ENCODE measurements at regions not wholly inside any gene's neighbourhood (a gene's known extent, or its start where the extent isn't known, plus 50 kb on each side); places are given as distances from the start of the nearest gene placed in this dataset.

DNA sequence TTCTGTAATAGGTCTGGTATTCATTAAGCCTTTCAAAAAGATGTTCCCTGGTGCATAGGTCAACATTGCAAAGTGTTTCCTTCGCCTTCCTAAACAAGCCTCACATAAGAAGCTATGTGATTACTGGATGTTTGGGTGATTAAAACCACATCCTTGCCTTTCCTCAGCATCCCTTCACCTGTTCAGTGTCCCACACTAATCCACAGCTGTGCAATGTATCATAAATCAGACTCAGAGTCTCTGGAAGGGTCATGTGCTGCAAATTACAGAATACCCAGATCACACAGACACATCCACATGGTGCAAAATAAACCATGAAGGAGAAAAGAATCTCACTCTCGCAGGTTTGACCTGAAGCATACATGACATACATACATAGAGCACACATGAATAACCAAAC is 164.7 kb upstream of the NSMCE3 start:
- H3K4me3 Mint-ChIP-seq: no peak overlapping the region
- H3K27ac Mint-ChIP-seq: no peak overlapping the region
- TF ChIP-seq, protein P1, sequence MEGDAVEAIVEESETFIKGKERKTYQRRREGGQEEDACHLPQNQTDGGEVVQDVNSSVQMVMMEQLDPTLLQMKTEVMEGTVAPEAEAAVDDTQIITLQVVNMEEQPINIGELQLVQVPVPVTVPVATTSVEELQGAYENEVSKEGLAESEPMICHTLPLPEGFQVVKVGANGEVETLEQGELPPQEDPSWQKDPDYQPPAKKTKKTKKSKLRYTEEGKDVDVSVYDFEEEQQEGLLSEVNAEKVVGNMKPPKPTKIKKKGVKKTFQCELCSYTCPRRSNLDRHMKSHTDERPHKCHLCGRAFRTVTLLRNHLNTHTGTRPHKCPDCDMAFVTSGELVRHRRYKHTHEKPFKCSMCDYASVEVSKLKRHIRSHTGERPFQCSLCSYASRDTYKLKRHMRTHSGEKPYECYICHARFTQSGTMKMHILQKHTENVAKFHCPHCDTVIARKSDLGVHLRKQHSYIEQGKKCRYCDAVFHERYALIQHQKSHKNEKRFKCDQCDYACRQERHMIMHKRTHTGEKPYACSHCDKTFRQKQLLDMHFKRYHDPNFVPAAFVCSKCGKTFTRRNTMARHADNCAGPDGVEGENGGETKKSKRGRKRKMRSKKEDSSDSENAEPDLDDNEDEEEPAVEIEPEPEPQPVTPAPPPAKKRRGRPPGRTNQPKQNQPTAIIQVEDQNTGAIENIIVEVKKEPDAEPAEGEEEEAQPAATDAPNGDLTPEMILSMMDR (IDR thresholded peaks at IDR 0.05; ENCODE audit: unreplicated experiment): no peak
- H3K36me3 Mint-ChIP-seq: no peaks in the 10 kb centered on the region
- peaks cover 2% of the 10 kb centered on the region for H3K27me3 Mint-ChIP-seq (ENCODE audit: low read depth)
- DNase-seq (ENCODE audit: low spot score in 2 of 2, unreplicated experiment in 2 of 2): no peak
- peaks cover 16% of the 10 kb centered on the region for H3K4me1 Mint-ChIP-seq
- H3K9me3 Mint-ChIP-seq: no peaks in the 10 kb centered on the region

DNA sequence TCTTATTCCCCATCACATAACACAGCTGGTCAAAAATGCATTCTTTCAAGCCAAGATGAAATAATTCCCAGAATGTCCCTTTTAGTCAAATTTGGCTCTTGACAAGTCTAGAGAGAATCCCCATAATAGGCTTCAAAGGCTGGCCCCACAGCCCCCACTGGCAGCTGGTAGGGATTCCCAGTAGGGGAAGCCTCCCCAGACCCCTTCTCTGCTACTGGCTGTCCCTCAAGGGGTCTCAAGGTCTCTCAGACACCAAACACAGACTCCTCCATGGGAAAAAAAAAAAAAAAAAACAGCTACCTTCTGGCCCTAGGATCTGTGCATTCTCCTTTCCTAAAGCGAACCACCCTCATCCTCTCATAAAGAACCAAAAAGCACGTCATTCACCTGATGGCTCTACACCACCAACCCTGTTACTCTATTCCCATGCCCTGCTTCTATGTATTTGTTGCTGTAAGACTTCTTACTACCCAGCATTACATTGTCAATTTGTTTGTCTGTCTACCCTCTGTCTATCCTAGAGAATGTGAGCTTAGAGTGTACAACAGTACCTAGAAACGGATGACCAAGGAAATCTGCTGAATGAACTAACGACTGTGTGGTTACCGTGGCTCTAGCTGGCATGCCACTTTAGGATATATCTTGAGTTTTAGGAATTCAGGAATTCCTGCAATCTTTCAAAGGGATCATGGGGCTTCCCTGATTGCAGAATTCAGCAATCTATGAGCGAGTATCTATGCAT is 164.1 kb upstream of the NSMCE3 start:
- DNase-seq (ENCODE audit: low spot score in 2 of 2, unreplicated experiment in 2 of 2): no peak
- no peaks in the 10 kb centered on the region for H3K36me3 Mint-ChIP-seq
- peaks cover 2% of the 10 kb centered on the region for H3K27me3 Mint-ChIP-seq (ENCODE audit: low read depth)

DNA sequence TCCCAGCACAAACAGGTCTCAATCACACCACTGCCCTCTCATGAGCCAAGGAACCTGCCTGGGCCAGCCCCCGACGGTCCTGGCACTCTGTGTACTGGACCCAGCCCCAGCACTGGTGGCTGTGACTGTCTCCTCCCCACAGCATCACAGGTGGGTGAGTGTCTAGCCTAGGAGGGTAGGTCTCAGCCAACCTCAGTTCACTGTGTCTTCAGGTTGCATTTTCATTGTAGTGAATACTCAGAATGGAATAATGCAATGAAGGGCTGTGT is 163.4 kb upstream of the NSMCE3 start:
- DNase-seq (ENCODE audit: low spot score in 2 of 2, unreplicated experiment in 2 of 2): no peak
- no peak overlapping the region for H3K4me3 Mint-ChIP-seq
- H3K27me3 Mint-ChIP-seq (ENCODE audit: low read depth): peaks cover 2% of the 10 kb centered on the region
- peaks cover 6% of the 10 kb centered on the region for H3K4me1 Mint-ChIP-seq
- no peaks in the 10 kb centered on the region for H3K36me3 Mint-ChIP-seq
- no peak overlapping the region for H3K27ac Mint-ChIP-seq
- no peaks in the 10 kb centered on the region for H3K9me3 Mint-ChIP-seq
- TF ChIP-seq, protein P1 (IDR thresholded peaks at IDR 0.05; ENCODE audit: unreplicated experiment): no peak

More for the DNA sequence above, 164.1 kb upstream of the NSMCE3 start:
- no peaks in the 10 kb centered on the region for H3K9me3 Mint-ChIP-seq
- H3K4me3 Mint-ChIP-seq: no peak overlapping the region
- peaks cover 12% of the 10 kb centered on the region for H3K4me1 Mint-ChIP-seq
- TF ChIP-seq, protein P1 (IDR thresholded peaks at IDR 0.05; ENCODE audit: unreplicated experiment): no peak
- no peak overlapping the region for H3K27ac Mint-ChIP-seq

DNA sequence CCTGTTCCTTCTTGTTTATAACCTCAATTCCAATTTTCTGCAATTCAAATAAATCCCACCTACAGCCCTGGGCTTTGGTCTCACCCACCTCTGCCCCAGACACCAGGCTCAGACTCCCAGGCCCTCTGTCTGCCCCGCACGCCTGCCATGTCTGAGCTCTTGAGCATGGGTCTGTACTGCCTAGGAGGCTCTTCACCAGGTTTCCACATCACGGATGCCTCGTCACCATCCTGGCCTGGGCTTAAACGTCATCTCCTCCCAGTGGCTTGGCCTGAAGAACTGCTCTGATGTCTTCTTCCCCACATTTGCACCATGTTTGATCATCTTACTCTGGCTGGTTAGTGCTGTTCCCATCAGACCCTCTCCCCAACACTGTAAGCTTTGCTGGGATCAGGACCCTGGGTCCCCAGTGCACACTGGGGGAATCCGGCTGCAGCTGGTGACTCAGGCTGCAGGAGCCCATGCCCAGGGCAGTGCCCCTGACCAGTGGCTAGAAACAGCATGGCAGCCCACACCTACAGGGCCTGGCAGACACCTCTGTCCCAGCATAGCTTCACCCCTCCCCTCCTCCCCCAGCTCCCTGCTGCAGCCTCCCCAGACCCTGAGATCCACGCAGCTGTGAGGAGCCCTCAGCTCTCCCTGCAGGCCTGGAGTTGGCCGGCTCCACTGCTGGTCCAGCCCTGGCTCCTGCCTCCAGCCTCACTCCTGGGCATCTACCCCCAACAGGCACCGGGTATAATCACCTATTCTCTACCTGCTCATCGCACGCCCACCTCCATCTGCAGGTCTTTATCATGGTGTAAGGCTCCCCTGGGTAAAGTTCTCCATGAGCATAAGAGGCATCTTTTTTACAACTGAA is 162.8 kb upstream of the NSMCE3 start:
- H3K9me3 Mint-ChIP-seq: peaks cover 3% of the 10 kb centered on the region
- no peak overlapping the region for H3K27ac Mint-ChIP-seq
- no peaks in the 10 kb centered on the region for H3K36me3 Mint-ChIP-seq
- H3K4me1 Mint-ChIP-seq: peaks cover under 1% of the 10 kb centered on the region
- no peak for DNase-seq (ENCODE audit: low spot score in 2 of 2, unreplicated experiment in 2 of 2)
- TF ChIP-seq, protein P1 (IDR thresholded peaks at IDR 0.05; ENCODE audit: unreplicated experiment): no peak
- no peak overlapping the region for H3K4me3 Mint-ChIP-seq
- peaks cover 2% of the 10 kb centered on the region for H3K27me3 Mint-ChIP-seq (ENCODE audit: low read depth)

DNA sequence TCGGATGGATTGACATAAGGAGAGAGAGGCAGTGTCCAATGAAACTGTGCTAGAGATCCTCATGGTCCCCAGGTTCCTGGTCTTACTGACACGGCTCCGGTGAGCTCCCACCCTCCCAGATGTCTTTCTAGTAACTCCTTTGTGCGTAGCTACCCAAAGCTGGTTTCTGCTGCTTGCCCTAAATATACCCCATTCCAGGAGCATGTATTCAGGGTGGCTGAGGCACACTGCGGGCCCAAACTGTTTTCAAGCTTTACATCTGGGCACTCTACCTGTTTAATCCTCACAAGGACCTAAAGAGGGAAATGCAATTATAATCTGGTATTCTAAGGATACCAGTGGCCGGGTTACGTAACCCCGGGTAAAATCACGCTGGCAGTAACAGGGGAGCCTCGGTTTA is 161.2 kb upstream of the NSMCE3 start:
- TF ChIP-seq, protein P1 (IDR thresholded peaks at IDR 0.05; ENCODE audit: unreplicated experiment): no peak
- no peak for DNase-seq (ENCODE audit: low spot score in 2 of 2, unreplicated experiment in 2 of 2)
- H3K9me3 Mint-ChIP-seq: peaks cover 4% of the 10 kb centered on the region
- no peak overlapping the region for H3K4me3 Mint-ChIP-seq
- no peak overlapping the region for H3K27ac Mint-ChIP-seq
- no peaks in the 10 kb centered on the region for H3K4me1 Mint-ChIP-seq
- H3K36me3 Mint-ChIP-seq: no peaks in the 10 kb centered on the region
- peaks cover 2% of the 10 kb centered on the region for H3K27me3 Mint-ChIP-seq (ENCODE audit: low read depth)
